IPS DF 6.9 (cell line): ENCODE measurements at regions not wholly inside any gene's neighbourhood (a gene's known extent, or its start where the extent isn't known, plus 50 kb on each side); places are given as distances from the start of the nearest gene placed in this dataset.
A peak's percentile ranks its signal among the peaks of the same experiment; 100 is the strongest.

ENCODE experiments used
- DNase-seq: peaks from one replicate; pipeline ENCODE4 v3.0.0-alpha.2; 2013; ENCODE audit warnings: low read depth, low spot score
- H3K27ac ChIP-seq: one replicate; pipeline ENCODE4 v1.5.1; 2013; ENCODE audit warnings: low read length, control low read depth
- H3K27me3 ChIP-seq: 2 replicates; pipeline ENCODE4 v1.6.1; 2013; ENCODE audit warnings: mild to moderate bottlenecking, low read length; ENCODE audit not compliant: control insufficient read depth, insufficient read depth
- H3K36me3 ChIP-seq: 2 replicates; pipeline ENCODE4 v1.6.1; 2013; ENCODE audit warnings: low read length; ENCODE audit not compliant: control insufficient read depth, insufficient read depth
- H3K4me1 ChIP-seq: 2 replicates; pipeline ENCODE4 v1.6.1; 2013; ENCODE audit warnings: low read length; ENCODE audit not compliant: control insufficient read depth, insufficient read depth
- H3K4me3 ChIP-seq: 2 replicates; pipeline ENCODE4 v1.5.1; 2013; ENCODE audit warnings: mild to moderate bottlenecking, low read length
- H3K9me3 ChIP-seq: 2 replicates; pipeline ENCODE4 v1.6.1; 2013; ENCODE audit warnings: low read length, inconsistent platforms; ENCODE audit not compliant: control insufficient read depth, insufficient read depth
- WGBS: extraction: QIAGEN DNeasy Blood & Tissue Kit; methylation state at CpG from one replicate; pipeline ENCODE4 v1.1.7; 2013; ENCODE audit warnings: mixed read lengths, missing lambda C conversion rate; ENCODE audit not compliant: insufficient read length, insufficient coverage; 5-methylcytosine and 5-hydroxymethylcytosine counted together

GRCh38 chr6:117818449-117818848, 88.6 kb upstream of the SLC35F1 start:
- WGBS: no CpG with 5 or more reads among the region's 1 CpG

GRCh38 chr6:117829594-117830319, 77.3 kb upstream of the SLC35F1 start:
- no peak for DNase-seq
- Histone ChIP-seq H3K36me3 (no peaks in the 10 kb centered on the region), H3K4me3 (peak overlapping the region; percentile 75; the same call in 1 of the 2 replicates), H3K4me1 (no peaks in the 10 kb centered on the region; the same call in 1 of the 2 replicates), H3K27me3 (no peaks in the 10 kb centered on the region), H3K27ac (no peak overlapping the region), H3K9me3 (no peaks in the 10 kb centered on the region)
- no CpG with 5 or more reads among the region's 8 CpGs for WGBS

More at GRCh38 chr6:117818449-117818848, 88.6 kb upstream of the SLC35F1 start:
- Histone ChIP-seq H3K9me3 (no peaks in the 10 kb centered on the region), H3K36me3 (no peaks in the 10 kb centered on the region), H3K4me1 (no peaks in the 10 kb centered on the region), H3K27me3 (no peaks in the 10 kb centered on the region), H3K27ac (no peak overlapping the region), H3K4me3 (no peak overlapping the region)
- DNase-seq: no peak

- H3K4me3 ChIP-seq: no peak overlapping the region
- H3K4me1 ChIP-seq: no peaks in the 10 kb centered on the region
- no peaks in the 10 kb centered on the region for H3K27me3 ChIP-seq
- WGBS: no CpG with 5 or more reads among the region's 3 CpGs
- no peaks in the 10 kb centered on the region for H3K9me3 ChIP-seq
- H3K27ac ChIP-seq: no peak overlapping the region
- no peak for DNase-seq
- H3K36me3 ChIP-seq: no peaks in the 10 kb centered on the region
Observed at GRCh38 chr6:117837261-117837660, 69.8 kb upstream of the SLC35F1 start.

- no peak overlapping the region for H3K27ac ChIP-seq
- WGBS: no CpG with 5 or more reads among the region's 2 CpGs
- no peak overlapping the region for H3K4me3 ChIP-seq
- no peaks in the 10 kb centered on the region for H3K4me1 ChIP-seq
- H3K9me3 ChIP-seq: no peaks in the 10 kb centered on the region
- no peaks in the 10 kb centered on the region for H3K36me3 ChIP-seq
- no peaks in the 10 kb centered on the region for H3K27me3 ChIP-seq
- no peak for DNase-seq
Observed at GRCh38 chr6:117840541-117840983, 66.5 kb upstream of the SLC35F1 start.

GRCh38 chr6:117847912-117848311, 59.2 kb upstream of the SLC35F1 start:
- Histone ChIP-seq H3K27ac (no peak overlapping the region), H3K9me3 (no peaks in the 10 kb centered on the region), H3K4me1 (no peaks in the 10 kb centered on the region), H3K27me3 (no peaks in the 10 kb centered on the region), H3K4me3 (no peak overlapping the region), H3K36me3 (no peaks in the 10 kb centered on the region)
- no peak for DNase-seq

GRCh38 chr6:117849087-117849486, 58.0 kb upstream of the SLC35F1 start:
- Histone ChIP-seq H3K4me1 (no peaks in the 10 kb centered on the region), H3K9me3 (no peaks in the 10 kb centered on the region), H3K36me3 (no peaks in the 10 kb centered on the region), H3K27ac (no peak overlapping the region), H3K27me3 (no peaks in the 10 kb centered on the region), H3K4me3 (no peak overlapping the region)
- DNase-seq: no peak
- WGBS: no CpG with 5 or more reads among the region's 1 CpG
